Renal cortical epithelial cell (primary cell): ENCODE measurements at regions not wholly inside any gene's neighbourhood (a gene's known extent, or its start where the extent isn't known, plus 50 kb on each side); places are given as distances from the start of the nearest gene placed in this dataset.
"Not testable (repeated sequence)": the region's sequence is repeated elsewhere in the genome, so short reads cannot be mapped to it uniquely, and the experiment has no call there.

Experiments used
- DNase-seq: peaks from one replicate; pipeline ENCODE4 v3.0.0-alpha.2; 2011; ENCODE audit warnings: low read depth

GRCh38 chr2:200102971-200103370, 147.6 kb downstream of the MAIP1 start:
- no peak for DNase-seq

GRCh38 chr2:200104015-200104414, 148.6 kb downstream of the MAIP1 start:
- peak; percentile 23 for DNase-seq

GRCh38 chr2:200107514-200108217, 152.3 kb downstream of the MAIP1 start:
- no peak for DNase-seq

- DNase-seq: no peak
These were observed 154.0 kb downstream of the MAIP1 start for GRCh38 chr2:200109421-200109820.

GRCh38 chr2:200110381-200110780, 155.0 kb downstream of the MAIP1 start:
- no peak for DNase-seq

GRCh38 chr2:200113016-200113799, 157.8 kb downstream of the MAIP1 start:
- DNase-seq: not testable (repeated sequence)

- DNase-seq: no peak
These were observed 163.9 kb downstream of the MAIP1 start for GRCh38 chr2:200119236-200119635.

- DNase-seq: peak; percentile 26
These were observed 166.5 kb downstream of the MAIP1 start for GRCh38 chr2:200121931-200122330.

GRCh38 chr2:200122683-200123082, 167.3 kb downstream of the MAIP1 start:
- DNase-seq: no peak

- not testable (repeated sequence) for DNase-seq
These were observed 169.4 kb downstream of the MAIP1 start for GRCh38 chr2:200124665-200125368.

- no peak for DNase-seq
These were observed 170.3 kb downstream of the MAIP1 start for GRCh38 chr2:200125444-200126284.

GRCh38 chr2:200126285-200126670, 170.9 kb downstream of the MAIP1 start:
- DNase-seq: not testable (repeated sequence)

GRCh38 chr2:200126680-200127079, 171.3 kb downstream of the MAIP1 start:
- not testable (repeated sequence) for DNase-seq

GRCh38 chr2:200127848-200128247, 172.5 kb downstream of the MAIP1 start:
- DNase-seq: peak; percentile 12

- DNase-seq: no peak
These were observed 172.9 kb downstream of the MAIP1 start for GRCh38 chr2:200128296-200128695.

- DNase-seq: no peak
These were observed 174.5 kb downstream of the MAIP1 start for GRCh38 chr2:200129721-200130462.

GRCh38 chr2:200130762-200131166, 175.4 kb downstream of the MAIP1 start:
- no peak for DNase-seq

GRCh38 chr2:200131307-200131706, 175.2 kb upstream of the SPATS2L start:
- DNase-seq: no peak

GRCh38 chr2:200135082-200135481, 171.4 kb upstream of the SPATS2L start:
- no peak for DNase-seq

GRCh38 chr2:200136655-200137054, 169.8 kb upstream of the SPATS2L start:
- no peak for DNase-seq

GRCh38 chr2:200137271-200137670, 169.2 kb upstream of the SPATS2L start:
- DNase-seq: no peak
